Testis (tissue), 2 donors: ENCODE measurements at regions not wholly inside any gene's neighbourhood (a gene's known extent, or its start where the extent isn't known, plus 50 kb on each side); places are given as distances from the start of the nearest gene placed in this dataset.

Experiments
- DNase-seq: peaks from one replicate; pipeline ENCODE4 v3.0.0-alpha.2; 2019
- H3K27ac ChIP-seq, 2 donors: fragments of 200-600 bp; sonication (generic); one replicate each; pipeline ENCODE4 v1.5.1; 2019
- H3K27me3 ChIP-seq: fragments of 200-600 bp; sonication (generic); one replicate; pipeline ENCODE4 v1.5.1; 2019
- H3K36me3 ChIP-seq: fragments of 200-600 bp; sonication (generic); one replicate; pipeline ENCODE4 v1.5.1; 2017; ENCODE audit warnings: low read depth; ENCODE audit errors: missing control alignments
- H3K4me1 ChIP-seq: fragments of 200-600 bp; sonication (generic); one replicate; pipeline ENCODE4 v1.5.1; 2019
- H3K4me3 ChIP-seq, 2 donors: fragments of 200-600 bp; sonication (generic); one replicate each; pipeline ENCODE4 v1.5.1; 2017 to 2019
- H3K9me3 ChIP-seq: fragments of 200-600 bp; sonication (generic); one replicate; pipeline ENCODE4 v1.5.1; 2017
- CTCF ChIP-seq, 3 experiments: fragments of 450-650 bp in 2 of 3; fragments of 200-600 bp in 1 of 3; sonication (generic) in 1 of 3; IDR thresholded peaks; one replicate each; pipeline ENCODE4 v1.5.1; 2016 to 2019; ENCODE audit warnings: antibody characterized with exemption in 3 of 3, mild to moderate bottlenecking in 2 of 3, moderate library complexity in 1 of 3
- POLR2A ChIP-seq: fragments of 450-650 bp; IDR thresholded peaks from one replicate; pipeline ENCODE4 v1.6.1; 2017; ENCODE audit warnings: antibody characterized with exemption, mild to moderate bottlenecking, moderate library complexity
- WGBS, 2 donors: methylation state at CpG; one replicate each; pipeline ENCODE4 v1.1.5; 2018; 5-methylcytosine and 5-hydroxymethylcytosine counted together
- intact Hi-C: fragments of 100-400 bp; cut with DNase I; formaldehyde crosslinking; loops from one replicate; pipeline ENCODE4 v1.15.1; 2023; ENCODE audit warnings: low total_unique reads

- TF ChIP-seq CTCF (IDR thresholded peaks at IDR 0.05) (no peak), POLR2A (no peak)
- 34 to 40% methylated on average over 7 of the region's 7 CpGs for whole genome bisulfite sequencing, 2 donors
- H3K36me3 ChIP-seq: no peaks in the 10 kb centered on the region
- DNase-seq: no peak
- H3K4me1 ChIP-seq: no peaks in the 10 kb centered on the region
- no peaks in the 10 kb centered on the region for H3K27me3 ChIP-seq
- H3K4me3 ChIP-seq: no peak overlapping the region
- H3K9me3 ChIP-seq: no peaks in the 10 kb centered on the region
- intact Hi-C loops: no loop called here
- no peak overlapping the region for H3K27ac ChIP-seq
Observed at GRCh38 chr2:118773826-118774225, 73.6 kb downstream of the EN1 start.

GRCh38 chr2:118772487-118773200 lies 74.8 kb downstream of the EN1 start:
- TF ChIP-seq CTCF (IDR thresholded peaks at IDR 0.05) (no peak), POLR2A (no peak)
- H3K27ac ChIP-seq: no peak overlapping the region
- no peak for DNase-seq
- WGBS, 2 donors: 73% methylated on average over 21 to 22 of the region's 22 CpGs
- no peaks in the 10 kb centered on the region for H3K9me3 ChIP-seq
- H3K36me3 ChIP-seq: no peaks in the 10 kb centered on the region
- H3K4me3 ChIP-seq: no peak overlapping the region
- H3K4me1 ChIP-seq: no peaks in the 10 kb centered on the region
- intact Hi-C loops: no loop called here
- H3K27me3 ChIP-seq: no peaks in the 10 kb centered on the region

GRCh38 chr2:118769707-118770400 lies 77.6 kb downstream of the EN1 start:
- intact Hi-C loops: no loop called here
- H3K4me1 ChIP-seq: no peaks in the 10 kb centered on the region
- 74 to 75% methylated on average over 6 of the region's 6 CpGs for WGBS, 2 donors
- H3K27me3 ChIP-seq: no peaks in the 10 kb centered on the region
- no peak overlapping the region for H3K4me3 ChIP-seq
- no peaks in the 10 kb centered on the region for H3K36me3 ChIP-seq
- DNase-seq: no peak
- TF ChIP-seq POLR2A: no peak
- TF ChIP-seq CTCF (IDR thresholded peaks at IDR 0.05): no peak
- no peaks in the 10 kb centered on the region for H3K9me3 ChIP-seq
- no peak overlapping the region for H3K27ac ChIP-seq

- no peak for DNase-seq
- intact Hi-C loops: no loop called here
- Histone ChIP-seq H3K36me3 (no peaks in the 10 kb centered on the region), H3K9me3 (no peaks in the 10 kb centered on the region), H3K27me3 (no peaks in the 10 kb centered on the region), H3K4me3 (no peak overlapping the region), H3K27ac (no peak overlapping the region), H3K4me1 (no peaks in the 10 kb centered on the region)
- 52 to 53% methylated on average over 6 of the region's 6 CpGs for WGBS, 2 donors
- no peak for TF ChIP-seq POLR2A
- TF ChIP-seq CTCF (IDR thresholded peaks at IDR 0.05): no peak
Observed at GRCh38 chr2:118766871-118767270, 80.6 kb downstream of the EN1 start.
